ENCODE measurements at regions not wholly inside any gene's neighbourhood (a gene's known extent, or its start where the extent isn't known, plus 50 kb on each side); places are given as distances from the start of the nearest gene placed in this dataset.

GRCh38 chr7:35375516-35375915 is 121.6 kb upstream of the TBX20 start:
- TF ChIP-seq RAD21 (conservative IDR thresholded peaks at IDR 0.05) (no peak), REST (IDR thresholded peaks at IDR 0.05; ENCODE audit: borderline replicate concordance) (no peak), CTCF (IDR thresholded peaks at IDR 0.05; ENCODE audit: poor library complexity, severe bottlenecking) (no peak), POLR2AphosphoS5 (IDR thresholded peaks at IDR 0.05) (no peak), EP300 (conservative IDR thresholded peaks at IDR 0.05; ENCODE audit: poor library complexity, severe bottlenecking) (no peak), EZH2 (IDR thresholded peaks at IDR 0.05; ENCODE audit: borderline replicate concordance, insufficient read depth, low read length, poor library complexity, severe bottlenecking) (no peak)
